CD4-positive, alpha-beta T cell treated with Interleukin-17A for 4 hours (primary cell): ENCODE measurements at regions not wholly inside any gene's neighbourhood (a gene's known extent, or its start where the extent isn't known, plus 50 kb on each side); places are given as distances from the start of the nearest gene placed in this dataset.

Source experiments
- DNase-seq: peaks from one replicate; pipeline ENCODE4 v3.0.0-alpha.2; 2020; ENCODE audit warnings: mixed read lengths

GRCh38 chr10:128723631-128724205 is 597.5 kb upstream of the MKI67 start:
- DNase-seq = no peak

- no peak for DNase-seq
These were observed 599.3 kb upstream of the MKI67 start for GRCh38 chr10:128725531-128725930.

GRCh38 chr10:128727114-128727513 is 600.9 kb upstream of the MKI67 start:
- no peak for DNase-seq

- DNase-seq = no peak
These were observed 603.7 kb upstream of the MKI67 start for GRCh38 chr10:128729910-128730420.

GRCh38 chr10:128730922-128731321 is 604.7 kb upstream of the MKI67 start:
- DNase-seq = no peak

GRCh38 chr10:128734161-128734560 is 607.9 kb upstream of the MKI67 start:
- no peak for DNase-seq

- no peak for DNase-seq
These were observed 608.5 kb upstream of the MKI67 start for GRCh38 chr10:128734734-128735133.

GRCh38 chr10:128735996-128736395 is 609.8 kb upstream of the MKI67 start:
- DNase-seq = no peak

GRCh38 chr10:128738386-128738915 is 612.2 kb upstream of the MKI67 start:
- no peak for DNase-seq

GRCh38 chr10:128739930-128740329 is 613.7 kb upstream of the MKI67 start:
- no peak for DNase-seq

GRCh38 chr10:128741180-128741579 is 615.0 kb upstream of the MKI67 start:
- no peak for DNase-seq

GRCh38 chr10:128741680-128742079 is 615.5 kb upstream of the MKI67 start:
- no peak for DNase-seq

GRCh38 chr10:128744092-128744491 is 617.9 kb upstream of the MKI67 start:
- DNase-seq = no peak

GRCh38 chr10:128744811-128745305 is 618.6 kb upstream of the MKI67 start:
- no peak for DNase-seq

GRCh38 chr10:128747582-128748346 is 621.5 kb upstream of the MKI67 start:
- no peak for DNase-seq

GRCh38 chr10:128751284-128751683 is 625.1 kb upstream of the MKI67 start:
- DNase-seq = no peak

- DNase-seq = no peak
These were observed 625.6 kb upstream of the MKI67 start for GRCh38 chr10:128751851-128752250.

GRCh38 chr10:128759174-128759573 is 633.0 kb upstream of the MKI67 start:
- no peak for DNase-seq

GRCh38 chr10:128763588-128763987 is 637.4 kb upstream of the MKI67 start:
- no peak for DNase-seq

GRCh38 chr10:128764190-128764589 is 638.0 kb upstream of the MKI67 start:
- no peak for DNase-seq

GRCh38 chr10:128766915-128767314 is 640.7 kb upstream of the MKI67 start:
- no peak for DNase-seq

- no peak for DNase-seq
These were observed 648.8 kb upstream of the MKI67 start for GRCh38 chr10:128774979-128775378.

- no peak for DNase-seq
These were observed 649.5 kb upstream of the MKI67 start for GRCh38 chr10:128775743-128776142.

GRCh38 chr10:128776673-128777252 is 650.5 kb upstream of the MKI67 start:
- DNase-seq = no peak
